ENCODE measurements at regions not wholly inside any gene's neighbourhood (a gene's known extent, or its start where the extent isn't known, plus 50 kb on each side); places are given as distances from the start of the nearest gene placed in this dataset.
"Not testable (repeated sequence)": the region's sequence is repeated elsewhere in the genome, so short reads cannot be mapped to it uniquely, and the experiment has no call there.

- intact Hi-C loops (cut with DNase I; ENCODE audit: low total_unique reads) = no loop called here
- 36 to 49% methylated on average over 6 of the region's 6 CpGs for WGBS, 2 donors
- no peak for TF ChIP-seq POLR2A (IDR thresholded peaks at IDR 0.05)
- TF ChIP-seq CTCF (IDR thresholded peaks at IDR 0.05) = no peak
Measured at GRCh38 chr10:2881720-2882620, 185.4 kb upstream of the PFKP start.

GRCh38 chr10:2880050-2880449 lies 187.3 kb upstream of the PFKP start:
- H3K4me3 ChIP-seq; H3K9me3 ChIP-seq; H3K27me3 ChIP-seq; H3K27ac ChIP-seq; H3K4me1 ChIP-seq; DNase-seq; H3K36me3 ChIP-seq (ENCODE audit: low read depth, missing control alignments); intact Hi-C loops (cut with DNase I; ENCODE audit: low total_unique reads): not testable (repeated sequence)
- WGBS, 2 donors = 93 to 94% methylated on average over 2 of the region's 2 CpGs

More at GRCh38 chr10:2881720-2882620, 185.4 kb upstream of the PFKP start:
- H3K4me3 ChIP-seq = no peak overlapping the region
- DNase-seq = no peak
- H3K27me3 ChIP-seq = no peaks in the 10 kb centered on the region
- H3K36me3 ChIP-seq (ENCODE audit: low read depth, missing control alignments) = no peaks in the 10 kb centered on the region
- no peaks in the 10 kb centered on the region for H3K9me3 ChIP-seq
- no peaks in the 10 kb centered on the region for H3K4me1 ChIP-seq
- no peak overlapping the region for H3K27ac ChIP-seq

- intact Hi-C loops (cut with DNase I; ENCODE audit: low total_unique reads) = no loop called here
- 56 to 58% methylated on average over 8 of the region's 8 CpGs for WGBS, 2 donors
- DNase-seq = no peak
Measured at GRCh38 chr10:2878818-2879217, 188.5 kb upstream of the PFKP start.

GRCh38 chr10:2876032-2876431 lies 191.3 kb upstream of the PFKP start:
- H3K36me3 ChIP-seq (ENCODE audit: low read depth, missing control alignments) = no peaks in the 10 kb centered on the region
- intact Hi-C loops (cut with DNase I; ENCODE audit: low total_unique reads) = no loop called here
- H3K4me1 ChIP-seq = no peaks in the 10 kb centered on the region
- TF ChIP-seq CTCF (IDR thresholded peaks at IDR 0.05) (no peak), POLR2A (IDR thresholded peaks at IDR 0.05) (no peak)
- H3K9me3 ChIP-seq = no peaks in the 10 kb centered on the region
- WGBS, 2 donors = 90 to 96% methylated on average over 2 of the region's 2 CpGs
- DNase-seq = no peak
- H3K27me3 ChIP-seq = no peaks in the 10 kb centered on the region
- no peak overlapping the region for H3K27ac ChIP-seq
- H3K4me3 ChIP-seq = no peak overlapping the region

More at GRCh38 chr10:2878818-2879217, 188.5 kb upstream of the PFKP start:
- Histone ChIP-seq H3K9me3 (no peaks in the 10 kb centered on the region), H3K27ac (no peak overlapping the region), H3K4me1 (no peaks in the 10 kb centered on the region), H3K27me3 (no peaks in the 10 kb centered on the region), H3K4me3 (no peak overlapping the region), H3K36me3 (ENCODE audit: low read depth, missing control alignments) (no peaks in the 10 kb centered on the region)
- no peak for TF ChIP-seq POLR2A (IDR thresholded peaks at IDR 0.05)
- TF ChIP-seq CTCF (IDR thresholded peaks at IDR 0.05) = no peak

GRCh38 chr10:2874963-2875362 lies 192.4 kb upstream of the PFKP start:
- no peaks in the 10 kb centered on the region for H3K4me1 ChIP-seq
- no peak for TF ChIP-seq POLR2A (IDR thresholded peaks at IDR 0.05)
- no peak for TF ChIP-seq CTCF (IDR thresholded peaks at IDR 0.05)
- no peak for DNase-seq
- no peaks in the 10 kb centered on the region for H3K27me3 ChIP-seq
- H3K36me3 ChIP-seq (ENCODE audit: low read depth, missing control alignments) = no peaks in the 10 kb centered on the region
- no peak overlapping the region for H3K4me3 ChIP-seq
- no peaks in the 10 kb centered on the region for H3K9me3 ChIP-seq
- 49 to 51% methylated on average over 6 of the region's 6 CpGs for WGBS, 2 donors
- no peak overlapping the region for H3K27ac ChIP-seq
- intact Hi-C loops (cut with DNase I; ENCODE audit: low total_unique reads) = no loop called here
